NCI-H1105 (cell line): ENCODE measurements at regions not wholly inside any gene's neighbourhood (a gene's known extent, or its start where the extent isn't known, plus 50 kb on each side); places are given as distances from the start of the nearest gene placed in this dataset.

ENCODE experiments used
- DNase-seq: peaks from one replicate; lab custom pipeline; 2025; lab: John Stamatoyannopoulos, UW

- DNase-seq = no peak
Observed at GRCh38 chr12:115129727-115130126, 445.8 kb upstream of the TBX3 start.

GRCh38 chr12:115121053-115121452, 437.1 kb upstream of the TBX3 start:
- no peak for DNase-seq

- DNase-seq = no peak
Observed at GRCh38 chr12:115118177-115118724, 434.3 kb upstream of the TBX3 start.

- no peak for DNase-seq
Observed at GRCh38 chr12:115114140-115114539, 430.2 kb upstream of the TBX3 start.

- DNase-seq = no peak
Observed at GRCh38 chr12:115109863-115110262, 425.9 kb upstream of the TBX3 start.

GRCh38 chr12:115108129-115109100, 424.4 kb upstream of the TBX3 start:
- DNase-seq = no peak

GRCh38 chr12:115103884-115104883, 420.2 kb upstream of the TBX3 start:
- DNase-seq = no peak

- no peak for DNase-seq
Observed at GRCh38 chr12:115102450-115102849, 418.5 kb upstream of the TBX3 start.

- DNase-seq = no peak
Observed at GRCh38 chr12:115101520-115101919, 417.5 kb upstream of the TBX3 start.

GRCh38 chr12:115097416-115097815, 413.4 kb upstream of the TBX3 start:
- DNase-seq = no peak

- no peak for DNase-seq
Observed at GRCh38 chr12:115096588-115097397, 412.8 kb upstream of the TBX3 start.

- DNase-seq = no peak
Observed at GRCh38 chr12:115095073-115095748, 411.2 kb upstream of the TBX3 start.

- DNase-seq = no peak
Observed at GRCh38 chr12:115094163-115094816, 410.3 kb upstream of the TBX3 start.

GRCh38 chr12:115093261-115093660, 409.3 kb upstream of the TBX3 start:
- no peak for DNase-seq

GRCh38 chr12:115090783-115091182, 406.8 kb upstream of the TBX3 start:
- no peak for DNase-seq

- DNase-seq = no peak
Observed at GRCh38 chr12:115088995-115089841, 405.2 kb upstream of the TBX3 start.

- no peak for DNase-seq
Observed at GRCh38 chr12:115088328-115088994, 404.5 kb upstream of the TBX3 start.

- DNase-seq = no peak
Observed at GRCh38 chr12:115085594-115085993, 401.6 kb upstream of the TBX3 start.

- DNase-seq = no peak
Observed at GRCh38 chr12:115079760-115080159, 395.8 kb upstream of the TBX3 start.
